ENCODE measurements at regions not wholly inside any gene's neighbourhood (a gene's known extent, or its start where the extent isn't known, plus 50 kb on each side); places are given as distances from the start of the nearest gene placed in this dataset.

DNA sequence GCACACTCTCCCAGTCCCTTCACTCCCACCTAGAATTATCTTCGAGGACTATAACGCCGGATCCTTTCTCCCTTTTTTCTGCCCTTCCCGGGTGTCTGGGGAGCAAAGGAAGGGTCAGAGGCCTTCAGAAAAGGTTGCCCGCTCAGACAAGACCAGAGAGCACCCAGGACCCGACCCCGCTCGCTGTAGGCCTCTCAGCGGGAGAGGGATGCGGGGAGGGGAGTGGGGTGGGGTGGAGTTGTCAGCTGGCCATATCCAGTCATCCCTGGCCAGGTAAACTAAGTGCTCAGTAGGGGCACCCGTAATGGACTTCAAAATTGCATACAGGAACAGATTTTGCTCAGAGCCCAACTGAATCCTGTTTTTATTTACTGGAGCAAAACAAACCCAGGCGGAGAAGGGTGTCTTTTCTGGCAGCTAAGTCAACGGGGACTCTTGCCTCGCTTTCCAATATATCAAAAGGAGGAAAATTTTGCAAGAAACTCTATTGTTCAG, 65.0 kb downstream of the NOL4 start:
- H3K4me3 ChIP-seq (ENCODE audit: low read depth, low read length) = peak overlapping the region; percentile 57
- no peaks in the 10 kb centered on the region for H3K4me1 ChIP-seq (ENCODE audit: control insufficient read depth, insufficient read depth, low read length)
- peaks cover 24% of the 10 kb centered on the region for H3K27me3 ChIP-seq (ENCODE audit: control insufficient read depth, insufficient read depth, low read length)
- H3K9me3 ChIP-seq (ENCODE audit: control insufficient read depth, insufficient read depth, low read length) = no peaks in the 10 kb centered on the region
- H3K36me3 ChIP-seq (ENCODE audit: control insufficient read depth, insufficient read depth, low read length) = no peaks in the 10 kb centered on the region
- H3K9ac ChIP-seq (ENCODE audit: low read depth, low read length) = no peak overlapping the region

DNA sequence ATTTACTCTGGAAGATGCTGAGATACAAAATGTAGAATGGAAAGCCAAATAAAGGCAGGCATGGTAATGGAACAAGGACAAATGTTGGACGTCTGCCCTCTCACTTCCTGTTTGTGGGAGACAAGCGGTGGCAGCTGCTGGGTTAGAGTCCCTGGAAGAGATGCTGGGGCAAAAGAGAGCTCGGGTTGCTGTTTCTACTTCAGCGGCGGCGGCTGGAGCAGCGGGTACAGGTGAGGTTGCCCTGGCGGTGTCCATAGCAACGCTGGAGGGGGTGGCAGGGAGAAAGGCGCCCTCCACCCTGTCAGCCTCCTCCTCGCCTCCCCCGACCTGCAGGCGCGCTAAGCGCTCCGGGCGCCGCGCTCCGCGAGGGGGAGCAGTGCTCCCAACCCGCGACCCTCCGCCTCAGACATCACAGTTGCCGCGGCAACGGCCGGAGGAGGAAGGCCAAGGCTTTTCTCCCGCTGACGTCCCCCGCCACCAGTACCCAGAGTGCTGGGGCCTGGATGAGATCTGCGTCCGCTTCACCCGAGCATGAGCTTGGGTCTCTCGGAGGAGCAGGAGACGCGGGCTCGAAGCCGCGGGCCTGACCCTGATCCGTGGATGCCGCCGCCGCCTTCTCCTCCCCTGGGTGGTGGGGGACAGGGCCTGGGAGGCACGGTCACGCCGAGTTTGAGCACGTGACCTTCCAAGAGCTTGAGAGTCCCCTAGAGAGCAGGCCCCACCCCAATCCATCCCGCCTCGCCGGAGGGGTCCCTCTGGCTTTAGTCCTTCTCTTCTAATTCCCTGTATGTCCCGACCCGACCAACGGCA, 65.6 kb downstream of the NOL4 start:
- no peak overlapping the region for H3K9ac ChIP-seq (ENCODE audit: low read depth, low read length)
- H3K9me3 ChIP-seq (ENCODE audit: control insufficient read depth, insufficient read depth, low read length) = no peaks in the 10 kb centered on the region
- peaks cover 24% of the 10 kb centered on the region for H3K27me3 ChIP-seq (ENCODE audit: control insufficient read depth, insufficient read depth, low read length)
- H3K4me3 ChIP-seq (ENCODE audit: low read depth, low read length) = peak overlapping the region; percentile 57
- no peaks in the 10 kb centered on the region for H3K36me3 ChIP-seq (ENCODE audit: control insufficient read depth, insufficient read depth, low read length)
- no peaks in the 10 kb centered on the region for H3K4me1 ChIP-seq (ENCODE audit: control insufficient read depth, insufficient read depth, low read length)

DNA sequence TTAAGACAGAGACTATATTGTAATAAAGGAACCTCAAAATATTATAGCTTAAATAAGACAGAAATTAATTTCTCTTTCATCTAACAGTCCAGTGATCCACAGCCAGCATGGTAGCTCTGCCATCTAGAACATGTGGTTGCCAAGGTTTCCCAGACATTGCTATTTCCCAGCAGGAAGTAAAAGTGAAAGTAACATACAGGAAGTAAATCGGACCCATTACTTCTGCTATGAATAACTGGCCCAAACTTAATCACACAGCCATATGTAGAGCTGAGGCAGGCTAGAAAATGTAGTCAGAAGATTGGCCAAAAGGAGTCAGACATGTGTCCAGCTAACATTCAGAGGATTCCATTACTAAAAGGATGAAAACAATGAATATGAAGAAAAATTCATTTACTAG, 71.0 kb downstream of the NOL4 start:
- H3K9ac ChIP-seq (ENCODE audit: low read depth, low read length) = no peak overlapping the region
- peaks cover 20% of the 10 kb centered on the region for H3K27me3 ChIP-seq (ENCODE audit: control insufficient read depth, insufficient read depth, low read length)
- H3K36me3 ChIP-seq (ENCODE audit: control insufficient read depth, insufficient read depth, low read length) = no peaks in the 10 kb centered on the region
- no peak overlapping the region for H3K4me3 ChIP-seq (ENCODE audit: low read depth, low read length)
- H3K4me1 ChIP-seq (ENCODE audit: control insufficient read depth, insufficient read depth, low read length) = no peaks in the 10 kb centered on the region
- H3K9me3 ChIP-seq (ENCODE audit: control insufficient read depth, insufficient read depth, low read length) = no peaks in the 10 kb centered on the region

DNA sequence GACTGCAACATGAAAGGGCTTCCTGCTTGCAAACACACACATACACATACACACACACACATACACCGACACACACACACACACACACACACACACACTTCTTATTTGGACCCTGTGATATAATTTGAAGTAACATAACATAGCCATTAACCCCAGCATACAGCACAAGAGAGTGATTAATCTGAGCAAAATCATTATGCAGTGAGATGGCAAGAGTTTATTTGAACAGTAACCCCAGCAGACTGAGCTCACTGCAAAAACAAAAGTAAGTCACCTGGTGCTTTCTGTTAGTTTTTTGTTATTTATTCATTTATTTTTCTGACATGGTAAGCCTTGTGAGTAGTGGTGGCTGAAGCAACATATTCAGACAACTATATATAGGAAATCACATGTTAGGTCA, 93.7 kb downstream of the NOL4 start:
- Histone ChIP-seq H3K36me3 (ENCODE audit: control insufficient read depth, insufficient read depth, low read length) (no peaks in the 10 kb centered on the region), H3K27me3 (ENCODE audit: control insufficient read depth, insufficient read depth, low read length) (no peaks in the 10 kb centered on the region), H3K9ac (ENCODE audit: low read depth, low read length) (no peak overlapping the region), H3K4me3 (ENCODE audit: low read depth, low read length) (no peak overlapping the region), H3K4me1 (ENCODE audit: control insufficient read depth, insufficient read depth, low read length) (no peaks in the 10 kb centered on the region), H3K9me3 (ENCODE audit: control insufficient read depth, insufficient read depth, low read length) (no peaks in the 10 kb centered on the region)

DNA sequence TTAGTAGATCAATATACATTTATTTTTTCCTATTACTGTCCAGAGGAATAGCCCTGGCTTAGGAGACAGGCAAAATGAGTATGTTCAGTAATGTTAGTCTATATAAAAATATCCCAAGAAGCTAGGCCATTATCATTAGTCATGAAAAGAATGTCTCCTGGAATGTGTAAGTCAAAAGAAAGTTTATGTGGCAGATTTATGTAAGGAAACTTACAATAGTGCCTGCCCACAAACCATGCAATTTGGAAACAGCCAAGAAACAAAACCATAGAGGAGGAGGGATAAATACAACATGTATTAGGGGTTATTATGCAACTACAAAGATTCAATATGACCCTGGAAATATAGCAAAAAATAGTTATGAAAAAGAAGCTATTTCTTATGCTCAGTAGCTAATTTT, 96.3 kb downstream of the NOL4 start:
- Histone ChIP-seq H3K4me1 (ENCODE audit: control insufficient read depth, insufficient read depth, low read length) (no peaks in the 10 kb centered on the region), H3K36me3 (ENCODE audit: control insufficient read depth, insufficient read depth, low read length) (no peaks in the 10 kb centered on the region), H3K9me3 (ENCODE audit: control insufficient read depth, insufficient read depth, low read length) (no peaks in the 10 kb centered on the region), H3K4me3 (ENCODE audit: low read depth, low read length) (no peak overlapping the region), H3K27me3 (ENCODE audit: control insufficient read depth, insufficient read depth, low read length) (no peaks in the 10 kb centered on the region), H3K9ac (ENCODE audit: low read depth, low read length) (no peak overlapping the region)

DNA sequence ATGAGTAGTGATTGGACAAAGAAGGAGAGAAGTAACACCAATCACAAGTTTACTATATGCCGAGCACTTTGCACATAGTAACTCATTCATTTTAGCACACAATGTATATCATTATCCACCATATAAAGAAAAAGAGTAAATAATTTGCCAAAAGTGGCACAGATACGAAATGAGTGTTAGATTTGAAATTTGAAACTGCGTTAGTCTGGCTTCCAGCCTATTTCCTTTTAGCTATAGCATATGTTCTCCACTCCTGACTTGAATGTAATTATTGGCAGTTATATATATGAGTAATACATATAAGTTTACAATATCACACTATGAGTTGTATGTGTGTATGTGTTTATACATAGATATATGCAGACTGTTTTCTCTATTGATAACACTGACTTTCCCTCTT, 98.6 kb downstream of the NOL4 start:
- Histone ChIP-seq H3K4me3 (ENCODE audit: low read depth, low read length) (no peak overlapping the region), H3K4me1 (ENCODE audit: control insufficient read depth, insufficient read depth, low read length) (no peaks in the 10 kb centered on the region), H3K9ac (ENCODE audit: low read depth, low read length) (no peak overlapping the region), H3K9me3 (ENCODE audit: control insufficient read depth, insufficient read depth, low read length) (no peaks in the 10 kb centered on the region), H3K27me3 (ENCODE audit: control insufficient read depth, insufficient read depth, low read length) (no peaks in the 10 kb centered on the region), H3K36me3 (ENCODE audit: control insufficient read depth, insufficient read depth, low read length) (no peaks in the 10 kb centered on the region)

DNA sequence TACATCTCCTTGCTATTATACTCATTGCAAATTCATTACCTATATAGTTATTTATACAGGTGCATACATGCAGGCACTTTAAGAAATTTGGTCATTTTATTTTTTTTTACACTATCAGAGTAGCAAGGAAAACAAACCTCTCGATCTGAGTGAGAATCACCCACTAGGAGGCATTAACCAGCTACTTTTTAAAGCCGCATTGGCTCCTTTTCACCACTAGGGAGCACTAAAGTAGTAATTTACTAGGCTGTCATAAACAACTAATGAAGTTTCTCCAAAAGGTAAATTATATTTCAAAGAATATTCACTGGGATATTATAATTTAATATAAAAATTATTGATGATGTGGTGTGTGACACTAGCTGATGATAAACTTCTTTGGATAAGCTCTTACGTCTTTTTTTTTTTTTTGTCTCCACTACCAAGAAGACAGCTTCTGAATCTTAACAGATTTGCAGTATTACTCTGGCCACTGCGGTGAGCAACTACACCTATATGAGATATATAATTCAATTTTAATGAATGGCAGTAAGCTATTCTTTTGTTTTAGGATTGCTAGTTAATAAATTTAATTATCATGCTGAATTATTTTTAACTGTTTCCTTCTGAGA, 101.9 kb downstream of the NOL4 start:
- no peaks in the 10 kb centered on the region for H3K4me1 ChIP-seq (ENCODE audit: control insufficient read depth, insufficient read depth, low read length)
- peaks cover 4% of the 10 kb centered on the region for H3K27me3 ChIP-seq (ENCODE audit: control insufficient read depth, insufficient read depth, low read length)
- H3K36me3 ChIP-seq (ENCODE audit: control insufficient read depth, insufficient read depth, low read length) = no peaks in the 10 kb centered on the region
- H3K9ac ChIP-seq (ENCODE audit: low read depth, low read length) = no peak overlapping the region
- H3K9me3 ChIP-seq (ENCODE audit: control insufficient read depth, insufficient read depth, low read length) = no peaks in the 10 kb centered on the region
- no peak overlapping the region for H3K4me3 ChIP-seq (ENCODE audit: low read depth, low read length)

DNA sequence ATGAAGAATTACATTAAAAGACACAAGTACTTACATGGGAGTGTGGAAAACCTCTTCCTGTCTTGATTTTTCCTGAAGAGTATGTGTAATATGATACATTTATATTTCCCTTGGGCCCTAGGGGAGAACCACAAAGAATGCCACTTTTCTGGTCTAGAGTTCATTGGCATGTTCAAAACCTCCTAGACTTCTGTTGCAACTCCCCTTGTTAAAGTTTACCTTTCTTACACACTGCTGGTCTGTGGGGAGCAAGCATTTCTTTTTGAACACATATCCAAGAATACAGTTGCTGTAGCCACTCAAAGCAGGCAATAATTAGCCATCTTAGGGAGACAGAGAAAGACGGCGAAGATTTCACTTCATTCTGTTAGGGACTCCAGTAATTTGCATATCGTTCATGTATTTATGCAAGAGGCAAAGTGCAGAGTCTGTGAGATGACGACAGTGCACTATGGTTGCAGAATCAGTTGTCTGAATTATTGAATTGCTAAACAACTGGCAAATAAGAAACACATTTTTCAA, 103.5 kb downstream of the NOL4 start:
- H3K36me3 ChIP-seq (ENCODE audit: control insufficient read depth, insufficient read depth, low read length) = no peaks in the 10 kb centered on the region
- no peak overlapping the region for H3K9ac ChIP-seq (ENCODE audit: low read depth, low read length)
- peaks cover 5% of the 10 kb centered on the region for H3K27me3 ChIP-seq (ENCODE audit: control insufficient read depth, insufficient read depth, low read length)
- peaks cover 6% of the 10 kb centered on the region for H3K4me1 ChIP-seq (ENCODE audit: control insufficient read depth, insufficient read depth, low read length)
- no peaks in the 10 kb centered on the region for H3K9me3 ChIP-seq (ENCODE audit: control insufficient read depth, insufficient read depth, low read length)
- H3K4me3 ChIP-seq (ENCODE audit: low read depth, low read length) = no peak overlapping the region

DNA sequence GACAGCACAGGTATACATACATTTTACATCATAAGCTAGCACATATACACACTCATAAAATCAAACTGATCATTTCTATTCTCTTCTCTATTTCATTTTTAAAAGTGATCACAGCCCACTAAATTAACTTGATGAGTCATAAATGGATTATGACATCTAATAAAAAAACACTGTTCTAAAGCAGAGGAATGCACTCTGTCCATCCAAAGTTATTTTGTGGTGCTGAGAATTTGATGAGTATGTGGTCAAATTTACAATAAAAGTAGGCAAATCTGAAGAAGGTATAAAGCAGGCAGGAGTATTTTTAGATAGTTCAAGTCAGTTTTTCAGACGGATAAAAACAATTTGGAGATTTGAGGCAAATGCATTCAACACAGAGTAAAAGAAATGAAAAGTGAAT, 104.4 kb downstream of the NOL4 start:
- Histone ChIP-seq H3K27me3 (ENCODE audit: control insufficient read depth, insufficient read depth, low read length) (peaks cover 8% of the 10 kb centered on the region), H3K36me3 (ENCODE audit: control insufficient read depth, insufficient read depth, low read length) (no peaks in the 10 kb centered on the region), H3K9ac (ENCODE audit: low read depth, low read length) (no peak overlapping the region), H3K4me3 (ENCODE audit: low read depth, low read length) (no peak overlapping the region), H3K4me1 (ENCODE audit: control insufficient read depth, insufficient read depth, low read length) (peaks cover 6% of the 10 kb centered on the region), H3K9me3 (ENCODE audit: control insufficient read depth, insufficient read depth, low read length) (no peaks in the 10 kb centered on the region)

DNA sequence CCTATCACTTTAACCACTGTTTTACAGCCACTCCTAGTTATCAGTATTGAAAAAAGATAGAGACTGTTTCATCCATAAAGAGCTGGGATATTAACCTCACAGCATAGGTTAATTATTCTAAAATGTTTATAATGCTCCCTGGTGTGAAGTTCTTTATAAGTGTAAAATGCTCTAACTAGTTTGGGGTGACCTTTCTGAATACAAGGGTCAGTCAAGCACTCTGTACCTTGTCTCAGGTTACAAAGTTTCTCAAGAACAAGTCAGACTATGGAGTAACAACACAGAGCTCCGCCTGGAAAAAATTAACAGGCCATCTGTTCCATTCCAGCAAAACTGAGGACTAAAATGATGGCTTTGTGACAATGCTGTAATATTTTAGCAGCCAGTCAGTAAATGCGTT, 107.4 kb downstream of the NOL4 start:
- Histone ChIP-seq H3K9me3 (ENCODE audit: control insufficient read depth, insufficient read depth, low read length) (peaks cover 3% of the 10 kb centered on the region), H3K4me3 (ENCODE audit: low read depth, low read length) (no peak overlapping the region), H3K27me3 (ENCODE audit: control insufficient read depth, insufficient read depth, low read length) (peaks cover 8% of the 10 kb centered on the region), H3K4me1 (ENCODE audit: control insufficient read depth, insufficient read depth, low read length) (peaks cover 6% of the 10 kb centered on the region), H3K36me3 (ENCODE audit: control insufficient read depth, insufficient read depth, low read length) (no peaks in the 10 kb centered on the region), H3K9ac (ENCODE audit: low read depth, low read length) (no peak overlapping the region)

DNA sequence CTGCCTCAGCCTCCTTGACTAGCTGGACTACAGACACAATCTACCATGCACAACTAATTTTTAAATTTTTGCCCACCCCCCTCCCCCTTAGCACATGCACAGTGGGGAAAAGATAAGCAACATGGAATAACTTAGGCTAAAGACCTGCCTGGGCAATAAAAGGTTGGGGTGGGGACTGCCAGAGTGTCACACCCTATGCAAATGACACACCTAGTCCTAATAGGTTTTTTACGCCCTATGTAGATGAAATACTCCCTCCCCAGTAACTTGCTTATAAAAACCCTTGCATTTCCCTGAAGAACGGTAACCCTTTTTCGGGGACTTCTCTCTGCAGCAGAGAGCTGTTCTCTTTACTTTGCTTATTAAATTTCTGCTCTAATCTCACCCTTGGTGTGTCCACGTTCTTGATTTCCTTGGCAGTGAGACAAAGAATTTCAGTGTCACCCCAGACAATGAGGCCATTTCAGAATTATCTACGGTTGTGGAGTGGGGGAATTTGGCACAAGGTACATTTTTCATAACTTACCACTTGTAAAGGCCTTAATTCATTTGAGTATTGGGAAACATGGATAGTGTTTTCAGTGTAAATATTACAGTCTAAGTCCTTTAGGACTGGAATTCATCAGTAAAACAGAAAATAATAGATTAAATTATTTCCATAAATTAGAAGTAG, 109.2 kb downstream of the NOL4 start:
- peaks cover 3% of the 10 kb centered on the region for H3K9me3 ChIP-seq (ENCODE audit: control insufficient read depth, insufficient read depth, low read length)
- no peaks in the 10 kb centered on the region for H3K36me3 ChIP-seq (ENCODE audit: control insufficient read depth, insufficient read depth, low read length)
- H3K4me1 ChIP-seq (ENCODE audit: control insufficient read depth, insufficient read depth, low read length) = peaks cover 6% of the 10 kb centered on the region
- H3K4me3 ChIP-seq (ENCODE audit: low read depth, low read length) = no peak overlapping the region
- H3K27me3 ChIP-seq (ENCODE audit: control insufficient read depth, insufficient read depth, low read length) = peaks cover 8% of the 10 kb centered on the region
- no peak overlapping the region for H3K9ac ChIP-seq (ENCODE audit: low read depth, low read length)
